Calu3 (cell line): ENCODE measurements at regions not wholly inside any gene's neighbourhood (a gene's known extent, or its start where the extent isn't known, plus 50 kb on each side); places are given as distances from the start of the nearest gene placed in this dataset.

Experiments used
- BruUV-seq: library from RNA; stranded (reverse); fragments of 400-500 nt; replicated peaks from 2 replicates; lab custom pipeline; 2021; lab: Mats Ljungman, UMichigan
- CTCF ChIA-PET: fragments of 300-600 bp; sonication (Branson Sonifier 250); formaldehyde crosslinking; loops from one replicate; lab custom pipeline; 2022; ENCODE audit warnings: antibody characterized with exemption; lab: Charles Lee
- DNase-seq: peaks from one replicate; pipeline ENCODE4 v3.0.0; 2022
- H3K27ac Mint-ChIP-seq: one replicate; pipeline ENCODE4 v1.8.0; 2022; ENCODE audit warnings: mixed read lengths; ENCODE audit not compliant: unreplicated experiment
- H3K27me3 Mint-ChIP-seq: one replicate; pipeline ENCODE4 v1.8.0; 2022; ENCODE audit warnings: mixed read lengths; ENCODE audit not compliant: unreplicated experiment
- H3K36me3 Mint-ChIP-seq: one replicate; pipeline ENCODE4 v1.8.0; 2022; ENCODE audit warnings: mild to moderate bottlenecking, moderate library complexity, mixed read lengths; ENCODE audit not compliant: insufficient read depth, unreplicated experiment
- H3K4me1 Mint-ChIP-seq: one replicate; pipeline ENCODE4 v1.8.0; 2022; ENCODE audit warnings: mild to moderate bottlenecking, low read depth, mixed read lengths; ENCODE audit not compliant: unreplicated experiment
- H3K4me3 Mint-ChIP-seq: one replicate; pipeline ENCODE4 v1.8.0; 2022; ENCODE audit warnings: mild to moderate bottlenecking, low read depth, moderate library complexity, mixed read lengths; ENCODE audit not compliant: unreplicated experiment
- H3K9me3 Mint-ChIP-seq: one replicate; pipeline ENCODE4 v1.8.0; 2022; ENCODE audit warnings: low read depth, mixed read lengths; ENCODE audit not compliant: unreplicated experiment
- intact Hi-C: fragments of 100-400 bp; cut with micrococcal nuclease; formaldehyde crosslinking; loops from one replicate; pipeline ENCODE4 v1.10.0; 2022; ENCODE audit not compliant: unreplicated experiment
- TF ChIP-seq, protein P1 (sequence below): fragments of 200-600 bp; IDR thresholded peaks from one replicate; pipeline ENCODE4 v1.8.0; 2022; ENCODE audit warnings: antibody characterized with exemption; ENCODE audit not compliant: unreplicated experiment

DNA sequence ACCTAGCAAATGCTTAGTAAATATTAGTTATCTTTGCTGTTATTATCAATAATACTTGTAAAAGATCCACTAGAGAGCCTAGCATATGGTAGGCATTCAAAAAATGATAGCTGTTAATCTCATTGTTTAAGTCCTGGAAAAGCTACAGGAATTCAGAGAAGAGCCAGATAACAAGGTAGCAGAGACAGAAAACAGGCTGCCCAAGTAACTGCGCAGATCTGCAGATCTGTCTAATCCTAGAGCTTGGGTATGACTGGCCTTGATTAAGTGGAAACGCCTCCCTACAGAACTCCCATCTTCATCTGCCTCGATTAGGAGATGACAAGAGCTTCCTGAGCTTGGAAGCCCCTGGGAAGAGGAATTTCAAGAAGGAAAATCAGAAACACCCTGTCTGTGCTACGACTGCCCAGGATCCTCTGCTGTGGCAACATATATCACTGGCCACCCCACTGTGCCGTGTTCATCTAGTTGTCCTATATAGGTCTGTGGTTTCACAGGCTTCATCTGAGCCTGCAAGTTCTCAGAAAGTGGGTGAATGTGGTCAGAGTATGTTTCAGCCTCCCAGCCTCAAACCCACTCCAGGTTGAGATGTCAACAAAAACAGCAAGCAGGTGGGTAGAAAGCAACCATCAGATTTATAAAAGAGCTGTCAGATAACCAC lies 151.5 kb upstream of the PKDCC start:
- no peak for DNase-seq
- H3K36me3 Mint-ChIP-seq: no peaks in the 10 kb centered on the region
- H3K27me3 Mint-ChIP-seq: no peaks in the 10 kb centered on the region
- H3K9me3 Mint-ChIP-seq: no peaks in the 10 kb centered on the region
- no peak overlapping the region for H3K27ac Mint-ChIP-seq
- intact Hi-C loops: no loop called here
- TF ChIP-seq, protein P1, sequence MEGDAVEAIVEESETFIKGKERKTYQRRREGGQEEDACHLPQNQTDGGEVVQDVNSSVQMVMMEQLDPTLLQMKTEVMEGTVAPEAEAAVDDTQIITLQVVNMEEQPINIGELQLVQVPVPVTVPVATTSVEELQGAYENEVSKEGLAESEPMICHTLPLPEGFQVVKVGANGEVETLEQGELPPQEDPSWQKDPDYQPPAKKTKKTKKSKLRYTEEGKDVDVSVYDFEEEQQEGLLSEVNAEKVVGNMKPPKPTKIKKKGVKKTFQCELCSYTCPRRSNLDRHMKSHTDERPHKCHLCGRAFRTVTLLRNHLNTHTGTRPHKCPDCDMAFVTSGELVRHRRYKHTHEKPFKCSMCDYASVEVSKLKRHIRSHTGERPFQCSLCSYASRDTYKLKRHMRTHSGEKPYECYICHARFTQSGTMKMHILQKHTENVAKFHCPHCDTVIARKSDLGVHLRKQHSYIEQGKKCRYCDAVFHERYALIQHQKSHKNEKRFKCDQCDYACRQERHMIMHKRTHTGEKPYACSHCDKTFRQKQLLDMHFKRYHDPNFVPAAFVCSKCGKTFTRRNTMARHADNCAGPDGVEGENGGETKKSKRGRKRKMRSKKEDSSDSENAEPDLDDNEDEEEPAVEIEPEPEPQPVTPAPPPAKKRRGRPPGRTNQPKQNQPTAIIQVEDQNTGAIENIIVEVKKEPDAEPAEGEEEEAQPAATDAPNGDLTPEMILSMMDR: no peak
- H3K4me1 Mint-ChIP-seq: peaks cover 15% of the 10 kb centered on the region
- no TSS peak for BruUV-seq
- CTCF ChIA-PET: interaction anchor here (1.3 kb wide), 1 partner anchor 8 kb away, joined by 4 read pairs; no protein-coding TSS in a partner anchor
- no peak overlapping the region for H3K4me3 Mint-ChIP-seq

DNA sequence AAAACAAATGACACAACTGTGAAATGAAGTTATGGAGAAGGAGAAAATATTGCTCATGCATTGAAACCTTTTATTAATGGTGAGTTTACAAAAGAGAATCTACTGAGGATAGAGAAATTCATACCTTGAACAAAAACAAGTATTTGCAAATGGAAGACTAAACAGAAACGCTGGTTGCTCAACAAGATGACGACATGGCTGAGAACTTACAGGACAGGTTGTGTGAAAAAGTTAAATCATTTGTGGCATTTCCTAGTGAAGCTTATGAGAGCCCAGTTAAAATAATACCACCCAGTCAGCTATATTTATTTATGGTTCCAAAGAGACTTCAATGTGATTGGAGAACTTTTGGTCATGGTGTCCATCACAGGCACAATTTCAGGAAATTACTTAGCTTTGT lies 148.6 kb upstream of the PKDCC start:
- H3K4me3 Mint-ChIP-seq: no peak overlapping the region
- DNase-seq: no peak
- TF ChIP-seq, protein P1: no peak
- no peaks in the 10 kb centered on the region for H3K36me3 Mint-ChIP-seq
- H3K9me3 Mint-ChIP-seq: no peaks in the 10 kb centered on the region
- intact Hi-C loops: no loop called here
- BruUV-seq: no TSS peak
- no peak overlapping the region for H3K27ac Mint-ChIP-seq
- H3K27me3 Mint-ChIP-seq: no peaks in the 10 kb centered on the region
- peaks cover 15% of the 10 kb centered on the region for H3K4me1 Mint-ChIP-seq
- CTCF ChIA-PET: interaction anchor here (0.6 to 0.7 kb wide), 2 partner anchors 30 to 182 kb away, joined by 3 to 4 read pairs; no protein-coding TSS in a partner anchor

DNA sequence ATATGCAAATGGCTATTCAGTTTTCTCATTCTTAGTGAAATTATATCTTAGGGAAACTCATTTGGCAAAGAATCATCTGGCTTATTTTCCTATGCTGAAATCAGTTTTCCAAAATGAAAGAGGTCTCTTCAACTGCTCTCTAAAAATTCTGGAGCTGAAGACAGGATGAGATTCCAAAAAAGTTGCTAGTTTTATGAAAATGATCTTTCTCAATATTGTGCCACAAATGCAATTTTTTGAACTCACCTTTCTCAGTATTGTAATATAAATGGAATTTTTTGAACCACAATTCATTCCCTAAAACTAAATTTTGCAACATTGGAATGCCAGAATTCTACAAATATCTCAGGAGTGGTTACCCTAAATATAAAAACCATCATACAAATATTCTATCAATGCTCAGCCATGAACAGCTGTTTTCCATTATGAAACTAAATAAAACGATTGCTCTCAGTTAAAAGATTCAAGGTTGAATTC lies 147.7 kb upstream of the PKDCC start:
- Mint-ChIP-seq H3K4me3 (no peak overlapping the region), H3K27ac (no peak overlapping the region), H3K9me3 (no peaks in the 10 kb centered on the region), H3K27me3 (no peaks in the 10 kb centered on the region), H3K36me3 (no peaks in the 10 kb centered on the region), H3K4me1 (peaks cover 10% of the 10 kb centered on the region)
- BruUV-seq: no TSS peak
- DNase-seq: no peak
- TF ChIP-seq, protein P1: no peak
- CTCF ChIA-PET: no interaction called here
- intact Hi-C loops: no loop called here

DNA sequence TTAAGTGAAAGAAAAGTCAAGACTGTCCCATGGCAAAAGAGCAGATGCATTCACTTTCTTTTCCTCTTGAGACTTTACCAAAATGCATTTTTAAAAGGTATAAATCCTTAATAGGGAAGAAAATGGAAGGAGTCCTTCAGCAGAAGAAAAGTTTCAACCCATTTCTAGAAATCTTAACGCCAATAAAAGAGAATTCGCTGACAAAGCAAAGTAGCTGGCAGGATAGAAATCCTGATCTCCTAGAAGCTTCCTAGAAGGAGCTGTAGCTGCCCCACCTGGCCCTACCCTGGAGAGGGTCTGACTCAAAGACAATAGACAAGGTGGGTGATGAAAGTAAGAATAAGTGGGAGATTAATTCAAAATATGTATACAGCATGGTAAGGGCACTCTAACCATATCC lies 144.9 kb upstream of the PKDCC start:
- CTCF ChIA-PET: no interaction called here
- no TSS peak for BruUV-seq
- H3K36me3 Mint-ChIP-seq: no peaks in the 10 kb centered on the region
- no peak overlapping the region for H3K27ac Mint-ChIP-seq
- no peak overlapping the region for H3K4me3 Mint-ChIP-seq
- no peaks in the 10 kb centered on the region for H3K27me3 Mint-ChIP-seq
- peaks cover 9% of the 10 kb centered on the region for H3K4me1 Mint-ChIP-seq
- no peaks in the 10 kb centered on the region for H3K9me3 Mint-ChIP-seq
- TF ChIP-seq, protein P1: no peak
- DNase-seq: no peak
- intact Hi-C loops: no loop called here
